ENCODE measurements at regions not wholly inside any gene's neighbourhood (a gene's known extent, or its start where the extent isn't known, plus 50 kb on each side); places are given as distances from the start of the nearest gene placed in this dataset.

DNA sequence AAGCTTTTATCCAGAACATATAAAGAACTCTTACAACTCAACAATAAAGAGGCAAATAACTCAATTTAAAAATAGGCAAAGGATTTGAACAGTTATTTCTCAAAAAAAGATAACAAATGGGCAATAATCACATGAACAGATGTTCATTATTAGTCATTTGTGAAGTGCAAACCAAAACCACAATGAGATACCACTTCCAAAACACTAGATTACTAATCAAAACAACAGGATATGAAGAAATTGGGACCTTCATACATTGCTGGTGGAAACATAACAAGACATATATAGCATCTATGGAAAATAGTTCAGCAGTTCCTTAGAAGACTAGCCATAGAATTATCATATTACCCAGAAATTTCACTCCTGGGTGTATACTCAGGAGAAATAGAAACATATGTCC is 224.6 kb downstream of the FBXO8 start:
- no peak for TF ChIP-seq EZH2 (IDR thresholded peaks at IDR 0.05; ENCODE audit: low read depth, low read length, severe bottlenecking)
- TF ChIP-seq, protein P1, sequence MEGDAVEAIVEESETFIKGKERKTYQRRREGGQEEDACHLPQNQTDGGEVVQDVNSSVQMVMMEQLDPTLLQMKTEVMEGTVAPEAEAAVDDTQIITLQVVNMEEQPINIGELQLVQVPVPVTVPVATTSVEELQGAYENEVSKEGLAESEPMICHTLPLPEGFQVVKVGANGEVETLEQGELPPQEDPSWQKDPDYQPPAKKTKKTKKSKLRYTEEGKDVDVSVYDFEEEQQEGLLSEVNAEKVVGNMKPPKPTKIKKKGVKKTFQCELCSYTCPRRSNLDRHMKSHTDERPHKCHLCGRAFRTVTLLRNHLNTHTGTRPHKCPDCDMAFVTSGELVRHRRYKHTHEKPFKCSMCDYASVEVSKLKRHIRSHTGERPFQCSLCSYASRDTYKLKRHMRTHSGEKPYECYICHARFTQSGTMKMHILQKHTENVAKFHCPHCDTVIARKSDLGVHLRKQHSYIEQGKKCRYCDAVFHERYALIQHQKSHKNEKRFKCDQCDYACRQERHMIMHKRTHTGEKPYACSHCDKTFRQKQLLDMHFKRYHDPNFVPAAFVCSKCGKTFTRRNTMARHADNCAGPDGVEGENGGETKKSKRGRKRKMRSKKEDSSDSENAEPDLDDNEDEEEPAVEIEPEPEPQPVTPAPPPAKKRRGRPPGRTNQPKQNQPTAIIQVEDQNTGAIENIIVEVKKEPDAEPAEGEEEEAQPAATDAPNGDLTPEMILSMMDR (IDR thresholded peaks at IDR 0.05; ENCODE audit: control extremely low read depth in 1 of 3, insufficient read depth in 1 of 3, low read depth in 1 of 3, low read length in 3 of 3) = no peak
- no peak for TF ChIP-seq RAD21 (IDR thresholded peaks at IDR 0.05 in 1 of 2, conservative IDR thresholded peaks at IDR 0.05 in 1 of 2; ENCODE audit: low read depth in 2 of 2, low read length in 2 of 2)
- no peak for TF ChIP-seq CREB1 (IDR thresholded peaks at IDR 0.05)
- TF ChIP-seq POLR2A (IDR thresholded peaks at IDR 0.05; ENCODE audit: control extremely low read depth in 1 of 2, low read depth in 2 of 2, low read length in 2 of 2) = no peak
- no peak for TF ChIP-seq BRCA1 (IDR thresholded peaks at IDR 0.05; ENCODE audit: low read depth, low read length)
